HEK293T (cell line): ENCODE measurements at regions not wholly inside any gene's neighbourhood (a gene's known extent, or its start where the extent isn't known, plus 50 kb on each side); places are given as distances from the start of the nearest gene placed in this dataset.

Experiments
- LEF1 ChIP-seq: fragments of 450-650 bp; IDR thresholded peaks from 2 replicates; pipeline ENCODE4 v1.6.1; 2017; ENCODE audit warnings: mild to moderate bottlenecking, borderline replicate concordance
- PKNOX1 ChIP-seq: fragments of 450-650 bp; IDR thresholded peaks from 2 replicates; pipeline ENCODE4 v1.6.1; 2016
- SP1 ChIP-seq: fragments of 450-650 bp; IDR thresholded peaks from 2 replicates; pipeline ENCODE4 v1.6.1; 2017

GRCh38 chr21:14785679-14786078, 239.6 kb upstream of the SAMSN1 start:
- TF ChIP-seq PKNOX1 (no peak), SP1 (no peak), LEF1 (no peak)
